GM18505 (cell line): ENCODE measurements at regions not wholly inside any gene's neighbourhood (a gene's known extent, or its start where the extent isn't known, plus 50 kb on each side); places are given as distances from the start of the nearest gene placed in this dataset.

Experiments
- ATAC-seq: cut with Tn5 transposase; IDR thresholded peaks from one replicate; pipeline ENCODE4 v1.9.1; 2021; ENCODE audit not compliant: unreplicated experiment
- POLR2A ChIP-seq: IDR thresholded peaks from 4 replicates; pipeline ENCODE4 v1.6.1; 2011; ENCODE audit warnings: borderline replicate concordance; ENCODE audit not compliant: insufficient read depth, insufficient read length; ENCODE audit errors: extremely low read depth

DNA sequence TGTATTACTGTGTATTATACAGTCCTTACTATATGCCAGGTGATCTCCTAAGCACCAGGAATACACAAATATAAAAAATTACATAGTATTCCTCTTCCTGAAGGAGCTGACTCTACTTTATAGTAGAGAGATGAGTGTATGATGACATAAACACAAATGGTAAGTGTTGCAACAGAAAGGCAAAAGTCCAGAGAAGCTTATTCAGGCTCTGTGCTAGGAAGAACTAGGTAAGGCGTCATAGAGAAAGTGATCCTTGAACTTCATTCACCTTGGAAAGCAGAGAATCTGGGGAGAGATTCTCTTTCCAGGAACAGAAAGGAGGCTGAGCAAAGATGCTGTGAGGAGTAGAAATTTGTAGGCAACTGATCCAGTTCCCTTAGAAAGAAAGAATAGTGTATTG is 115.0 kb upstream of the KCNIP4 start:
- no peak for ATAC-seq
- TF ChIP-seq POLR2A, result no peak

GRCh38 chr4:22062676-22063075 is 114.1 kb upstream of the KCNIP4 start:
- TF ChIP-seq POLR2A, result no peak
- no peak for ATAC-seq

GRCh38 chr4:22055954-22056353 is 107.4 kb upstream of the KCNIP4 start:
- ATAC-seq, result no peak

DNA sequence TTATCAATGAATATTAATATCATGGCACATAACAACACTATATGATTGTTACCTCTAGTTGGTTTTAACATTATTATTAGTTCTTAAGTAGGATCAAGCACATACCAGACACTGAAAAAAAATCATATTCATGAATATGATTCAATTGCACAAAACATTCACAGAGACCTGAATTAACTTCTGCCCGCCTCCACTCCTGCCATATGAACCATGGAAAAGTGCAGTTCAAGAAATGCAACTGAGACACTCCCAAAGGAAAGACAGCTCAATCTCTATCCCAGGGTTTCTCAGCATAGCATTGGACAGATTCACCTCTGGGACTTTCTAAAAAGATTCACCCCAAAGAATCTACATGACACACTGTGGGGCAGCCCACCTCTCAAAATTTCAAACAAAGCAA is 103.5 kb upstream of the KCNIP4 start:
- no peak for TF ChIP-seq POLR2A

More at GRCh38 chr4:22055954-22056353, 107.4 kb upstream of the KCNIP4 start:
- TF ChIP-seq POLR2A, result no peak

DNA sequence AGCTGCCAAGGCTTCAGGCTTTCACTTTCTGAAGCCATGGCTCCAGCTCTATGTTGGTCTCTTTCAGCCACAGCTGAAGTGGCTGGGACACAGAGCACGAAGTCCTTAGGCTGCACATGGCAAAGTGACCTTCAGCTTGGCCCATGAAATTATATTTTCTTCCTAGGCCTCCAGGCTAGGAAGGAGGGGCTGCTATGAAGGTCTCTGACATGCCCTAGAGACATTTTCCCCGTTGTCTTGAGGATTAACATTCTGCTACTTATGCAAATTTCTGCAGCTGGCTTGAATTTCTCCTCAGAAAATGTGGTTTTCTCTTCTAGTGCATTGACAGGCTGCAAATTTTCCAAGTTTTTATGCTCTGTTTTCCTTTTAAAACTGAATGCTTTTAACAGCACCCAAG is 99.8 kb upstream of the KCNIP4 start:
- no peak for ATAC-seq
- no peak for TF ChIP-seq POLR2A

More for the DNA sequence above, 103.5 kb upstream of the KCNIP4 start:
- no peak for ATAC-seq

DNA sequence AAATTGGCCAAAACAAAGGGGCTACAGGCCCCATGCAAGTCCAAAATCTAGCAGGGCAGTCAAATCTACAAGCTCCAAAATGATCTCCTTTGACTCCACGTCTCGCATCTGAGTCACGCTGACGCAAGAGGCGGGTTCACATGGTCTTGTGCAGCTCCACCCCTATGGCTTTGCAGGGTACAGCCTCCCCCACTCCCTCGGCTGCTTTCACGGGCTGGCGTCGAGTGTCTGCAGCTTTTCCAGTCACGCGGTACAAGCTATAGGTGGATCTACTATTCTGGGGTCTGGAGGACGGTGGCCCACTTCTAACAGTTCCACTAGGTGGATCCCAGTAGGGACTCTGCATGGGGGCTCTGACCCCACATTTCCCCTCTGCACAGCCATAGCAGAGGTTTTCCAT is 99.2 kb upstream of the KCNIP4 start:
- TF ChIP-seq POLR2A, result no peak
- ATAC-seq, result no peak

DNA sequence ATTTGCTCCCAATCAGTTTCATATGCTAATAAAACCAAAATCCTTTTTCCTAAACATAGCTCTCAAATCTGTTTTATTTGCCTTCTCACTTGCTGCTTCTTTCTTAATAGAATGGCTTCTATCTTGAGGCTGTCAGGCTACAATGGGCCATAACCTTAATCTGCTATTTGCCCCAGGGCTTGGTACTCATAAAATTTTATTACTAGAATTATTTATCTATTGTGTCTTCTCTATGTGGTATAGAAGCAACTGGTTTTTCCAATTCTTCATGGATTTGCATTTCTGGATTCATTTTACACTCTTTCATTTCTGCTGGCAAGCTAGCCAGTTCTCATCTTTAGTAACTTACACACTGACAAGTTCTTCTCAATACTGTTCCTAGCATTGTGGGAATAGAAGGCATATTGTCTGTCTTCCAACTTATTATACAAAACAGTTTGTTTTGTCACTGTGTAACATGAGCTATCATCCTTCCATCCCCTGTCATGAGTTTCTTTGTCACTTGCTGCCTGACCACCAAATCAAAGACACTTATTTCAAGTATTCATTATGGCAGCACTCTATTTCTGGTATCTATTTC is 96.6 kb upstream of the KCNIP4 start:
- ATAC-seq, result no peak
- TF ChIP-seq POLR2A, result no peak

DNA sequence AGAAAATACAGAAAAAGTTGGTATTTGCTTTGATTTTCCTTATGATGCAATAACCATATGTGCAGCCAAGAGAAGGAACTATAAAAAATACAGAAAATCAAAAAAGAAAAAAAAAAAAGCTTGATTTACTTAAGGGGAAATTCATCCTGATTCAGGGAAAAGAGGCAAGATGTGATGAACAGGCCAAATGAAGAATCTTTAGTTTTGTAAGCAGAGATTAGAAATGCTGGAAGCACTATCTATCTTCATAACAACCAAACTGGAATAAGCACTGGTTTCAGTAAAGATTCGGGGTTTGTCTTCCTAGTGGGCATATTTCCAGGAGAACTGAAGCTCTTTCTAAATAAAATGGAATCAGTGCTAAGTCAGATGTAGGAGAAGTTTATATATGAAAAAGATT is 82.9 kb upstream of the KCNIP4 start:
- no peak for ATAC-seq
- TF ChIP-seq POLR2A, result no peak

DNA sequence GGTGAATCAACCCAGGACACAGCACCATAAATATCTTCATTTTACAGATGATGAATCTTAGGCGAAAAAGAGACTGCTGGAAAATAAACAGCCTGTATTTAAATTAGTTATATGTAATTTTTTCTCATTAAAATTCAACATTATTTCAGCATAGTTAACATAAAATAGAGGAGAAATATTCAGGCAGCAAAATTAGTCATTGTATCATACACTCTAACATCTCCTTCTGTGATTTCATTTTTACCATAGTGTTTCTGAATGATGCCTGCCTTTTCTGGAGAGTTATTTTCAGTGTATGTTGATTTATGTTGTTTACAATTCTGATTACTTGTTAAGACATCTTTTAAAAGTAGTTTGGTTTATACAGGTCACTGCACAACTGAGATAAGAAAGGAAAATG is 82.3 kb upstream of the KCNIP4 start:
- no peak for TF ChIP-seq POLR2A

GRCh38 chr4:22030307-22030706 is 81.7 kb upstream of the KCNIP4 start:
- ATAC-seq, result no peak

More for the DNA sequence above, 82.3 kb upstream of the KCNIP4 start:
- no peak for ATAC-seq

GRCh38 chr4:22029803-22030202 is 81.2 kb upstream of the KCNIP4 start:
- no peak for ATAC-seq
- no peak for TF ChIP-seq POLR2A

More at GRCh38 chr4:22030307-22030706, 81.7 kb upstream of the KCNIP4 start:
- no peak for TF ChIP-seq POLR2A

GRCh38 chr4:22021106-22021505 is 72.5 kb upstream of the KCNIP4 start:
- ATAC-seq, result no peak
- TF ChIP-seq POLR2A, result no peak

- no peak for TF ChIP-seq POLR2A
- no peak for ATAC-seq
Measured at GRCh38 chr4:22020129-22020528, 71.6 kb upstream of the KCNIP4 start.

- no peak for TF ChIP-seq POLR2A
- ATAC-seq, result no peak
Measured at GRCh38 chr4:22019676-22020075, 71.1 kb upstream of the KCNIP4 start.

GRCh38 chr4:22014222-22014741 is 65.7 kb upstream of the KCNIP4 start:
- ATAC-seq, result no peak
- TF ChIP-seq POLR2A, result no peak
